GM12865 (cell line): ENCODE measurements at regions not wholly inside any gene's neighbourhood (a gene's known extent, or its start where the extent isn't known, plus 50 kb on each side); places are given as distances from the start of the nearest gene placed in this dataset.

Experiments used
- DNase-seq: peaks from one replicate; pipeline ENCODE4 v3.0.0; 2010; ENCODE audit warnings: low read depth
- H3K4me3 ChIP-seq: 2 replicates; pipeline ENCODE4 v1.5.1; 2011; ENCODE audit warnings: mild to moderate bottlenecking, low read depth, low read length, control low read depth
- CTCF ChIP-seq: IDR thresholded peaks from 2 replicates; pipeline ENCODE4 v1.5.1; 2011; ENCODE audit warnings: low read length, control low read depth, low read depth, inconsistent platforms; ENCODE audit not compliant: insufficient read depth; ENCODE audit errors: missing control alignments

DNA sequence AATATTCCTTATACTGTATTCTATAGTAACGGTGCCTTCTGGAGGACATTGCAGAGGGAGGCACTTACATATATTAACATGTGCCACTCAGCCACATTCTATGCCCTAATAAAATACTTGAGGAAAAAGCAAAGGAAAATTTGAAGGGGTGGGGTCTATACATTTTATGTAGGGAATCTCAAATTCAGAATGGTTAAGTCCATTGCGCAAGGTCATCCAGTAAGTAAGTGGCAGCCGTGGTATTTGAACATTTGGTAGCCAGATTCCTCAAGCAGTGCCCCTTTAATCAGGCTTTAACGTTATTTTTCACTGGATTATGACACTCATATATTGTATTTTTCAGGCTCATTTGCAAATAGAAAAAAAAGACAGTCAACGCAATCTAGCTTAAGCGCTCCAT, 738.3 kb downstream of the DOK5 start:
- TF ChIP-seq CTCF = no peak
- no peak for DNase-seq
- no peak overlapping the region for H3K4me3 ChIP-seq

DNA sequence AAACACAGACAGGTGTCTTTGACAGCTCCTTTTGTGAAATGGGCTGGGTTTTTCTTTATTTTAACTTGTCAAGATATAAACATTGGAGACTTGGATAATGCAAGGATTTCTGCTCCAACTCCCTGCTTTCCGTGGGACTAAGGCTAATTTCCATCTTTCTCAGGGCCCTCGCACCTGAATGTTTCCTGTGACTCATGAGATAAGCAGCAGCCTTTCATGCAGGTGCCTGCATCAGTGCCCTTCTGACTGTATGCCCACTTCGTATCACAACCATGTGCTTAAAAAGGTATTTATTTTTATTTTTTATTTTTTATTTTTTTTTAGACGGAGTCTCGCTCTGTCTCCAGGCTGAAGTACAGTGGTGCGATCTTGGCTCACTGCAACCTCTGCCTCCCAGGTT, 736.1 kb downstream of the DOK5 start:
- H3K4me3 ChIP-seq = no peak overlapping the region
- no peak for DNase-seq
- TF ChIP-seq CTCF = no peak

DNA sequence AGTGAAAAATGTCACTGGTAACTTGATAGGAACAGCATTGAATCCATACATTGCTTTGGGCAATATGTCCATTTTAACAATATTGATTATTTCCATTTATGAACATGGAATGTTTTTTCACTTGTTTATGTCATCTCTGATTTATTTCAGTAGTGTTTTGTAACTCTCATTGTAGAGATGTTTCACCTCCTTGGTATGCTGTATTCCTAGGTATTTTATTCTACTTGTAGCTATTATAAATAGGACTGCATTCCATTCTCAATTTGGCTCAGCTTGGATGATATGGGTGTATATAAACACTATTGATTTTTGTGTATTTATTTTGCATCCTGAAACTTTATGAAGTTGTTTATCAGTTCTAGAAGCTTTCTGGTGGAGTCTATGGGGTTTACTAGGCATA, 730.3 kb downstream of the DOK5 start:
- no peak for TF ChIP-seq CTCF
- DNase-seq = no peak

DNA sequence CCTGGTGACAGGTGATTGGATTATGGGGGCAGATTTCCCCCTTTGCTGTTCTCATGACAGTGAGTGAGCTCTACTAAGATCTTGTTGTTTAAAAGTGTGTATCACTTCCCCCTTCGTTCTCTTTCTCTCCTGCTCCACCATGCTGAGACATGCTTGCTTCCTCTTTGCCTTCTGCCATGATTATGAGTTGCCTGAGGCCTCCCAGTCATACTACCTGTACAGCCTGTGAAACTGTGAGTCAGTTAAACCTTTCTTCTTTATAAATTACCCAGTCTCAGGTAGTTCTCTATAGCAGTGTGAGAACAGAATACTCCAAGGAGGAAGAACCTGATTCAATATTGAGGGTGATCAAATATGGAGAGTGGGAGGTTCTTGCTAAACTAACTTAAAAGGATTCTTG, 724.9 kb downstream of the DOK5 start:
- H3K4me3 ChIP-seq = no peak overlapping the region
- TF ChIP-seq CTCF = no peak
- DNase-seq = no peak

More for the DNA sequence above, 730.3 kb downstream of the DOK5 start:
- H3K4me3 ChIP-seq = no peak overlapping the region

GRCh38 chr20:55194947-55195346, 719.6 kb downstream of the DOK5 start:
- no peak for TF ChIP-seq CTCF
- no peak for DNase-seq
- H3K4me3 ChIP-seq = no peak overlapping the region

GRCh38 chr20:55186228-55186627, 710.8 kb downstream of the DOK5 start:
- no peak for DNase-seq
- no peak for TF ChIP-seq CTCF
- H3K4me3 ChIP-seq = no peak overlapping the region

DNA sequence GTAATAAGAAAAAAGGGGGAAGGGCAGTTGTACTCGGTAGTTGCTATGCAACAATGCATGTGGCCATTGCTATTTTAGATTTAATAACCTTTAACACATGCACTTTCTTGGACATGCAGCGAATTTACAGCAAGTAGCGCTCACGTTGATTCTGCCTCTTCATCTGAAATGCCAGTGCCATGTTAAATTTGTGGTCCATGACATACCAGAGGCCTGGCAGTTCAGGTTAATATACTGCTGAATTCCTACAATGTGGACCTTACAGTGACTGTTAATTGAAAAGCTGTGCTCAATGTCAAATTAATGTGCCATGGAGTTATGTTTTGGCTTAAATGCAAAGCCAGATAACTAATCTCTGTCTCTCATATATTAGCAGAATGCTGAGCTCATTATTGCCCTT, 699.7 kb downstream of the DOK5 start:
- TF ChIP-seq CTCF = no peak
- no peak overlapping the region for H3K4me3 ChIP-seq
- no peak for DNase-seq
